Stimulated activated CD4-positive, alpha-beta T cell treated with anti-CD3 and anti-CD28 coated beads, TNF-alpha, amount 100 ng/mL, for 24 hours (primary cell): ENCODE measurements at regions not wholly inside any gene's neighbourhood (a gene's known extent, or its start where the extent isn't known, plus 50 kb on each side); places are given as distances from the start of the nearest gene placed in this dataset.

Experiments used
- DNase-seq, 3 experiments: peaks; one replicate each; pipeline ENCODE4 v3.0.0-alpha.2; 2020; ENCODE audit warnings: low read depth in 3 of 3

GRCh38 chr11:36899800-36900199, 301.8 kb upstream of the RAG2 start:
- DNase-seq, result no peak

- no peak for DNase-seq
These were observed 292.8 kb upstream of the RAG2 start for GRCh38 chr11:36890841-36891240.

DNA sequence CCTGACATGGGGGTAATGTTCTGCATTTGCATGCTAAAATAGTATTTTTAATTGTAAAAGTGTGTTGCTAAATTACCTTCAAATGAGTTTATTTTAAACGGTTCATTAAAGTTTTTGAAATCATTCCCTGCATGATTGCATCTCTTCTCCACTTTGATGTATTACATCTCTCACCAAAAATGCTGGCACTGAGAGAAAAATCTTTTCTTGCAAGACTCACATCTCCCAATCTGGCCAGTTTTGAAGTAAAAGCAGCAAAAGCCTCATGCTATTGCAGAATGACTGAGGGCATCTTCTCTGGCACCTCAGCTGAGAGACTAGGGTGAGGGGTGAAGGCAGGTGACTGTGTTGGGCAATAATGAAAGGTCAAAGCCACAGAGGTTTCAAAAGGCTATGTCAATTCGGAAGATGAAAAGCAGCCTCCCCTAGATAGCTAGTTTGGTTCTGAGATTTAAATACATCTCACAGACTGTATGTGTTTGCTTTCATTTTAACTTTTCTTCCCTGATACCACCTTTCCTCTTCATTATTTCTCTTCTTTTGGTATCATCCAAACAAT, 292.2 kb upstream of the RAG2 start:
- DNase-seq, result no peak

DNA sequence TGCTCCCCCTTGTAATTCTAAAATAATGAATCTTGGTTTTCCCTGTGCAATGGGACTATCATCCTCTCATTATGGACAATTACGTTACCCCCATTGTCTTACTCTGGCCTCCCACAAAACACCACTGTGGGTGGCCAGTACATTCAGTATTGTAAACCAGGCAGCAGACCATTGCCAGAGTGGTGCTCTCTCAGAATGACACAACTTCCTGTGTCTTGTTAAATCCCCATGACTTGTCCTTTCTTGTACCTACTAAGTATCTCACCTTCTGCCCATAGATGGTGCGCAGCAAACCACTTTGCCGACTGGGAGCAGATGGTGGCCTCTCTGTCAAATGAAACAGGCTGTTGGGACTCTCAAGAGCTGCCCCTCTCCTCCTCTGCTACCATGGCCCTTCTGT, 287.1 kb upstream of the RAG2 start:
- no peak for DNase-seq

DNA sequence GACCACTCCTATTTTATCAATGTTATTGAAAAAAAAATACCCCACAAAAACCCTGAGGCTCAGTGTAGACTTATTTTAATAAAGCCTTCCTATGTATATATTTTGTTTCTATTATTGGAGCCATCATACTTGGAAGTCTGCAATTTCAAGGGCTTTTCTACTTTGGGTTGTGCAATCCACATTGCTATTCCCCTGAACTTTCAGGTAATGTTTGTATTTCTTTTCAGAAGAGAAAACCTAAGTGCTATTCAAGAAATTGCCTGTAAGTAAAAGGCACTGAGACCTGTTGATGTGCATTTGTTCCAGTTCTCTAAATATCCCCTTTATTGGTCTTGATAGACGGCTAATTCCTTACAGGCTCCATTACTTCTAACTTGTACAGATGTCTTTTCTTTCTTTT, 280.7 kb upstream of the RAG2 start:
- no peak for DNase-seq

GRCh38 chr11:36877149-36877548, 279.1 kb upstream of the RAG2 start:
- no peak for DNase-seq

DNA sequence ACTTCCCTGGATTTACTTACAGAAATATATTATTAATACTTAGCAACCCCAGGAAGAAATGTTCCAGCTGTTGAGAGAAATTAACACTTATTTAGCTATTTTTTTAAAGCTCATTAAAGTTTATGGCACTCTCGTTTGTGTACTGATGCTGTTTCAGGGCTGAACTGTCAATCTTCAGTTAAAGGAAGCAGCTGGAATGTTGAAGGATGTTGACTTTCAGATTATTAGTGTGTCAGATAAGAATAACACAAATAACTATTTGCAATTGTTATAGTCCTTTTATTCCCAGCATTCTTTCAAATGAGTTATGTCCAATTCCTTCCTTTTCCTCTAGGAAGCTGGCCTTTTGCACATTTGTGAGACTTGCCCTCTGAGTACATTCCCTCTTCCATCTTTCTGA, 278.2 kb upstream of the RAG2 start:
- no peak for DNase-seq

- no peak for DNase-seq
These were observed 276.3 kb upstream of the RAG2 start for GRCh38 chr11:36874291-36874690.

DNA sequence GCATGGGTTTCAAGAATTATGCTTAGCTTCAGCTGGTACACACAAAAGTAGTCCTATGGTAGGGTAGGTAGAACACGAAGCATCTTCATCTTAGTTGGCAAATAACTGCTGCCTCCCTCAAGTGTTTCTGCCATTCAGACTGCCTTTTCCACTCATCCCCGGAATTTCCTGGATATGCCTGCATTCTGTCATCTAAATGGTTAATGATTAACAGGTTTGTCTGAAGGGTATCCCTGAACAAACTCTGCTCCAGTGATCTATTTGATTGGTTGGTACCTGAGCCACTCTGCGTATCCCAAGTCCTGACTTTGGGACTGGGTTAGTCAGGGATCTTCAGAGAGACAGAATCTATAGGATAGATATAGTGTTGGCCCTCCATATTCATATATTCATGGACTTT, 272.3 kb upstream of the RAG2 start:
- no peak for DNase-seq

GRCh38 chr11:36868380-36868779, 270.3 kb upstream of the RAG2 start:
- DNase-seq, result no peak

GRCh38 chr11:36865846-36866245, 267.8 kb upstream of the RAG2 start:
- no peak for DNase-seq

- DNase-seq, result no peak
These were observed 256.8 kb upstream of the RAG2 start for GRCh38 chr11:36854875-36855274.

DNA sequence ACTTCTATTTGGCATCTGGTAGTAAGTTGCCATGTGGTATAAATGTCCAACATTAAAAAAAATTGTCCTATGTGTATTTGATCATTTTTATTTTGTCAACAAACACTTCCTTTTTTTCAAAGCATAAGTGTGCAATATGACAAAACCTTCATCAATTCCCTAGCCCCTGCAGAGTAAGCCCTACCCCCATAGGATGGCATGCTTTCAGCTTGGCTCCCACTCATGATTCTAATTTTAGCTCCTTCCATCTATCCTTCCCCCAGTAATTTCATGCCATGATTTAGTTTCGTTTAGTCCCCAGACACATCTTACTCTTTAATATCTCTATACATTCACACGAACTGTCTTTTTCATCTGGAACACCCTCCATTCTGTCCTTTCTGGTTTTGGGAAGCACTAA, 250.6 kb upstream of the RAG2 start:
- DNase-seq, result no peak

DNA sequence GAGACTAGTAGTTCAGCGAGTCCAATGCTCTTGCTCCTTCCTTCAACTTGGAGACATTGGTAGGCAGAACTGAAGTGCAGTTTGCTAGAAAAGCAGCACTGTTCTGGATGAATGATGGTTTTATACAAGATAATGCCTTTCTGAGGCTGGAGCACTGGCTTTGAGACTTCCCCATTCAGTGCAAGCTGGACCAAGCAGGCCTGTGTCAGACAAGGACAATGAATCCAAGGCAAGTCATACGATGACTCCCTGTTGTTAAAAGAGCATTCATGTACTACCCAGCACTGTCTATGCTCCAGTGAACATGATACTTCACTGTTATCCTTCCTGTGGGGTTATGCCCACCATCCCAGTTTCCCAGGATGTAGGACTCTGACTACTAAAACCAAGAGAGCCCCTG, 242.3 kb upstream of the RAG2 start:
- DNase-seq, result no peak

DNA sequence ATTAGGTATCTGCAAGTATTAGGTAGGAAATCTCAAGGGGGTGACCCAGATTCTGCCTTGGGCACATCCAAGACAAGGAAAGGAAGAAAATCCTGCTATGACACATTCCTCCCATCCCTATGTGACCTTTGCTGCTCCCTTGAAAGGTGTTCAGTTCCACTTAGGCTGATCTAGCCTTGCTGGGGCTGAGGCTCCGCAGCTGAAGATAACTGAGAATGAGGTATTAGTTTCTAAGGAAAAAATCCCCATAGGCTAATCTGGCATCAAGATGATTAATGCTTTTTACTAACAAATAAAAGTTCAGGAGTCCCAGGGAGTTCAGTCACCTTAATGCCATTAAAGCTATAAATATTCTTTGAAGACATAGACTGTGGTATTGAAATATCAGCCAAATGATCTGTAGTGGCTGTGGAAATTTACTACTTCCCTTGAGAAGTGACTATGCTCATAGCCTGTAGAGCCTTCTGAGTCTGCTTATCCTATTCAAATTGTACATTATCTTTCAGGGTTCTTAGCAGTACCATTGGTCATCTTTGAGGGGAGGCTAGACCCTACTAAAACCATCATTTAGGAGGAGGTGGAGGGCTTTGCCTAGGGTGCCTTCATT, 239.9 kb upstream of the RAG2 start:
- DNase-seq, result no peak

- DNase-seq, result no peak
These were observed 227.2 kb upstream of the RAG2 start for GRCh38 chr11:36825251-36825650.

DNA sequence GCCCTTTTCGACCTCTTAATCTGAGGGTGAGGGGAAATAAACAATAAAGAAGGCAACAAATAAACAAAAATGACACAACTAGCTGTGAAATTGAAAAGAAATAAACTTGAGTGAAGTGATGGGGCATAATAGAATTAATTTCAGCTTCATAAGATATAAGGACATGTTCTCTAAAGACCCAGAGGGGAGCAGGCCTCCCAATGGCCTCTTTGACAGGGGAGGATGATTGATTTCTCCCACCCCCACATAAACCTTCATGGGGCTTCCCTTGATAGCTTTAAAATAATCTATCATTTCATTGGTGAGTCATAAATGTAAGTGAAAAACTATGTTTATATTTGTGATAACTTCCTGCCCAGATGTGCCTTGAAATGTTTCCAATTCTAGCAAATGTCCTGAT, 226.3 kb upstream of the RAG2 start:
- no peak for DNase-seq

GRCh38 chr11:36822829-36823228, 224.8 kb upstream of the RAG2 start:
- DNase-seq, result no peak

- DNase-seq, result no peak
These were observed 220.4 kb upstream of the RAG2 start for GRCh38 chr11:36818410-36818809.

GRCh38 chr11:36817336-36817965, 219.4 kb upstream of the RAG2 start:
- DNase-seq, result no peak

GRCh38 chr11:36809303-36809702, 211.3 kb upstream of the RAG2 start:
- DNase-seq, result no peak

- DNase-seq, result no peak
These were observed 209.8 kb upstream of the RAG2 start for GRCh38 chr11:36807871-36808270.

GRCh38 chr11:36803084-36803483, 205.0 kb upstream of the RAG2 start:
- no peak for DNase-seq
